T-cell (primary cell): ENCODE measurements at regions not wholly inside any gene's neighbourhood (a gene's known extent, or its start where the extent isn't known, plus 50 kb on each side); places are given as distances from the start of the nearest gene placed in this dataset.

ENCODE experiments used
- ATAC-seq, 4 experiments: fragments of 200-7000 bp in 3 of 4; fragments of 150-1000 bp in 1 of 4; cut with Tn5 transposase; replicated peaks in 1 of 4; 1 replicate in 3 of 4; 2 replicates in 1 of 4; pipeline ENCODE4 v1.10.0; 2021; ENCODE audit warnings: moderate library complexity in 3 of 4, mild to moderate bottlenecking in 2 of 4, moderate number of reproducible peaks in 1 of 4
- CTCF ChIA-PET, 2 donors: fragments of 300-600 bp; sonication (Branson Sonifier 250); formaldehyde crosslinking; loops; one replicate each; lab custom pipeline; 2022; ENCODE audit warnings: antibody characterized with exemption in 2 of 2; lab: Charles Lee
- POLR2A ChIA-PET, 2 donors: fragments of 300-600 bp; sonication (Branson Sonifier 250); formaldehyde crosslinking; loops; one replicate each; lab custom pipeline; 2022; ENCODE audit warnings: antibody characterized with exemption in 2 of 2; lab: Charles Lee
- DNase-seq, 35 experiments: peaks; one replicate each; pipeline versions ENCODE4 v3.0.0 to v3.0.0-alpha.2; 2013 to 2023
- H3K27ac ChIP-seq: one replicate; pipeline ENCODE4 v1.5.1; 2013; ENCODE audit warnings: low read length
- H3K27me3 ChIP-seq, 2 experiments: replicated peaks in 1 of 2; 1 replicate in 1 of 2; 2 replicates in 1 of 2; pipeline versions ENCODE4 v1.6.1 to v1.7.0; 2013; ENCODE audit warnings: low read length in 1 of 2, mixed read lengths in 1 of 2; ENCODE audit not compliant: control insufficient read depth in 2 of 2, insufficient read depth in 2 of 2; ENCODE audit errors: extremely low read depth in 1 of 2
- H3K36me3 ChIP-seq, 2 donors: 1 replicate in 1 of 2; 2 replicates in 1 of 2; pipeline versions ENCODE4 v1.6.1 to v1.7.0; 2013; ENCODE audit warnings: low read length in 1 of 2; ENCODE audit not compliant: control insufficient read depth in 2 of 2, insufficient read depth in 1 of 2; ENCODE audit errors: extremely low read depth in 1 of 2
- H3K4me1 ChIP-seq, 2 experiments: 1 replicate in 1 of 2; 2 replicates in 1 of 2; pipeline versions ENCODE4 v1.6.1 to v1.7.0; 2013; ENCODE audit warnings: low read length in 2 of 2, mixed read lengths in 1 of 2; ENCODE audit not compliant: insufficient read depth in 2 of 2, control insufficient read depth in 1 of 2; ENCODE audit errors: extremely low read depth in 1 of 2
- H3K4me3 ChIP-seq, 2 donors: 1 replicate in 1 of 2; 2 replicates in 1 of 2; pipeline versions ENCODE4 v1.5.1 to v1.7.0; 2013; ENCODE audit warnings: mild to moderate bottlenecking in 2 of 2, low read length in 1 of 2, moderate library complexity in 1 of 2; ENCODE audit not compliant: control insufficient read depth in 1 of 2; ENCODE audit errors: extremely low read depth in 1 of 2
- H3K9me3 ChIP-seq: 2 replicates; pipeline ENCODE4 v1.7.0; 2013
- H3K27ac Mint-ChIP-seq, 2 donors: one replicate each; pipeline ENCODE4 v1.8.0; 2020 to 2021; ENCODE audit warnings: mild to moderate bottlenecking in 2 of 2, mixed read lengths in 2 of 2
- H3K27me3 Mint-ChIP-seq, 2 donors: one replicate each; pipeline ENCODE4 v1.8.0; 2021 to 2022; ENCODE audit warnings: mixed read lengths in 2 of 2
- H3K36me3 Mint-ChIP-seq: one replicate; pipeline ENCODE4 v1.8.0; 2021; ENCODE audit warnings: mixed read lengths
- H3K4me1 Mint-ChIP-seq, 3 donors: one replicate each; pipeline ENCODE4 v1.8.0; 2020 to 2022; ENCODE audit warnings: mixed read lengths in 3 of 3, mild to moderate bottlenecking in 1 of 3
- H3K4me3 Mint-ChIP-seq, 3 donors: one replicate each; pipeline ENCODE4 v1.8.0; 2020 to 2022; ENCODE audit warnings: mild to moderate bottlenecking in 3 of 3, mixed read lengths in 3 of 3, moderate library complexity in 3 of 3
- H3K9me3 Mint-ChIP-seq, 3 donors: one replicate each; pipeline ENCODE4 v1.8.0; 2020 to 2022; ENCODE audit warnings: mixed read lengths in 3 of 3
- WGBS: methylation state at CpG from one replicate; pipeline ENCODE4 v1.1.5; 2013; ENCODE audit warnings: missing lambda C conversion rate; ENCODE audit not compliant: insufficient coverage; 5-methylcytosine and 5-hydroxymethylcytosine counted together

GRCh38 chr12:74985293-74985985 lies 224.2 kb downstream of the KCNC2 start:
- ATAC-seq (no peak), DNase-seq (no peak)
- Histone ChIP-seq H3K9me3 (no peaks in the 10 kb centered on the region), H3K4me3 (no peak overlapping the region), H3K4me1 (no peaks in the 10 kb centered on the region), H3K27me3 (no peaks in the 10 kb centered on the region), H3K27ac (no peak overlapping the region), H3K36me3 (no peaks in the 10 kb centered on the region)
- Mint-ChIP-seq H3K27ac (no peak overlapping the region), H3K27me3 (no peaks in the 10 kb centered on the region), H3K9me3 (no peaks in the 10 kb centered on the region), H3K4me1 (peaks cover 0 to 2% (median 0%) of the 10 kb centered on the region in 3 donors), H3K4me3 (no peak overlapping the region), H3K36me3 (no peaks in the 10 kb centered on the region)
- ChIA-PET CTCF (no interaction called here), POLR2A (no interaction called here)
- WGBS, result 82% methylated on average over 11 of the region's 11 CpGs

GRCh38 chr12:74985986-74986319 lies 223.7 kb downstream of the KCNC2 start:
- Histone ChIP-seq H3K4me1 (no peaks in the 10 kb centered on the region), H3K27ac (no peak overlapping the region), H3K9me3 (no peaks in the 10 kb centered on the region), H3K27me3 (no peaks in the 10 kb centered on the region), H3K36me3 (no peaks in the 10 kb centered on the region), H3K4me3 (no peak overlapping the region)
- Mint-ChIP-seq H3K36me3 (no peaks in the 10 kb centered on the region), H3K4me1 (peaks cover 0 to 2% (median 0%) of the 10 kb centered on the region in 3 donors), H3K27me3 (no peaks in the 10 kb centered on the region), H3K27ac (no peak overlapping the region), H3K9me3 (no peaks in the 10 kb centered on the region), H3K4me3 (no peak overlapping the region)
- DNase-seq (no peak), ATAC-seq (no peak)
- 89% methylated on average over 2 of the region's 5 CpGs for WGBS
- CTCF ChIA-PET, result no interaction called here
- POLR2A ChIA-PET, result no interaction called here

GRCh38 chr12:74988156-74988555 lies 221.5 kb downstream of the KCNC2 start:
- H3K4me1 ChIP-seq, result no peaks in the 10 kb centered on the region
- H3K27me3 Mint-ChIP-seq, result no peaks in the 10 kb centered on the region
- H3K4me3 Mint-ChIP-seq, result no peak overlapping the region
- no peaks in the 10 kb centered on the region for H3K36me3 ChIP-seq
- H3K9me3 ChIP-seq, result no peaks in the 10 kb centered on the region
- no peak overlapping the region for H3K27ac Mint-ChIP-seq
- peaks cover 0 to 2% (median 0%) of the 10 kb centered on the region in 3 donors for H3K4me1 Mint-ChIP-seq
- no peak overlapping the region for H3K4me3 ChIP-seq
- ATAC-seq (no peak), DNase-seq (no peak)
- ChIA-PET CTCF (no interaction called here), POLR2A (no interaction called here)
- H3K36me3 Mint-ChIP-seq, result no peaks in the 10 kb centered on the region
- no peaks in the 10 kb centered on the region for H3K9me3 Mint-ChIP-seq
- H3K27ac ChIP-seq, result no peak overlapping the region
- no peaks in the 10 kb centered on the region for H3K27me3 ChIP-seq
